Mammary epithelial cell (primary cell): ENCODE measurements at regions not wholly inside any gene's neighbourhood (a gene's known extent, or its start where the extent isn't known, plus 50 kb on each side); places are given as distances from the start of the nearest gene placed in this dataset.

Experiments
- EZH2 ChIP-seq: IDR thresholded peaks from 2 replicates; pipeline ENCODE4 v1.6.1; 2012; ENCODE audit warnings: low read length, inconsistent platforms, borderline replicate concordance
- TF ChIP-seq, protein P1 (sequence below), 2 donors: IDR thresholded peaks in 1 of 2; conservative IDR thresholded peaks in 1 of 2; 2 replicates each; pipeline ENCODE4 v1.5.1; 2011 to 2012; ENCODE audit warnings: inconsistent platforms in 2 of 2, low read length in 2 of 2, mild to moderate bottlenecking in 2 of 2, control low read depth in 1 of 2, low read depth in 1 of 2; ENCODE audit not compliant: insufficient read depth in 1 of 2; ENCODE audit errors: extremely low read depth in 1 of 2

DNA sequence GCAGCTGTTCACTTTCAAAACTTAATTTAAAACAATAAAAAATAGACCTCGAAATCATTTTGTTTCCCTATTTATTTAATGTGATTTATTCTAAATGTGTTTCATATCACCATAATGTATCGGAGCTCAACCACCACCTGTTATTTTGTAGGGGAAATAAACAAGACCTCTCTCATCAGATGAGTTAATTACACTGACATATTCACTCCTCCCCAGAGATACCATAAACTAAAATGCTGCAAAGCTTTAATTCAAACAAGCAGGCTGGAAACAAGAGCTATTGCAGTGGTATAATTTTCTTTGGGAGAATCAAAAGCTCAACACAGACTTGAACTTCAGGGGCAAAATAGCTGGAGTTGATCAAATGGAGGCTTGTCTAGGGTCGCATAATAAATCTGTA lies 303.5 kb upstream of the TSHZ2 start:
- TF ChIP-seq, protein P1, sequence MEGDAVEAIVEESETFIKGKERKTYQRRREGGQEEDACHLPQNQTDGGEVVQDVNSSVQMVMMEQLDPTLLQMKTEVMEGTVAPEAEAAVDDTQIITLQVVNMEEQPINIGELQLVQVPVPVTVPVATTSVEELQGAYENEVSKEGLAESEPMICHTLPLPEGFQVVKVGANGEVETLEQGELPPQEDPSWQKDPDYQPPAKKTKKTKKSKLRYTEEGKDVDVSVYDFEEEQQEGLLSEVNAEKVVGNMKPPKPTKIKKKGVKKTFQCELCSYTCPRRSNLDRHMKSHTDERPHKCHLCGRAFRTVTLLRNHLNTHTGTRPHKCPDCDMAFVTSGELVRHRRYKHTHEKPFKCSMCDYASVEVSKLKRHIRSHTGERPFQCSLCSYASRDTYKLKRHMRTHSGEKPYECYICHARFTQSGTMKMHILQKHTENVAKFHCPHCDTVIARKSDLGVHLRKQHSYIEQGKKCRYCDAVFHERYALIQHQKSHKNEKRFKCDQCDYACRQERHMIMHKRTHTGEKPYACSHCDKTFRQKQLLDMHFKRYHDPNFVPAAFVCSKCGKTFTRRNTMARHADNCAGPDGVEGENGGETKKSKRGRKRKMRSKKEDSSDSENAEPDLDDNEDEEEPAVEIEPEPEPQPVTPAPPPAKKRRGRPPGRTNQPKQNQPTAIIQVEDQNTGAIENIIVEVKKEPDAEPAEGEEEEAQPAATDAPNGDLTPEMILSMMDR (conservative IDR thresholded peaks at IDR 0.05 in 1 of 2, IDR thresholded peaks at IDR 0.05 in 1 of 2; ENCODE audit: extremely low read depth in 1 of 2, insufficient read depth in 1 of 2, low read depth in 1 of 2, low read length in 2 of 2), result no peak
- TF ChIP-seq EZH2, result no peak
